GM12878 (cell line): ENCODE measurements at regions not wholly inside any gene's neighbourhood (a gene's known extent, or its start where the extent isn't known, plus 50 kb on each side); places are given as distances from the start of the nearest gene placed in this dataset.

Source experiments
- ATAC-seq: fragments of 200-7000 bp; cut with Tn5 transposase; 3 replicates; pipeline ENCODE4 v1.9.1; 2020; ENCODE audit warnings: mild to moderate bottlenecking, moderate library complexity
- BruUV-seq: library from RNA; stranded (reverse); fragments of 400-500 nt; replicated peaks from 2 replicates; lab custom pipeline; 2021; lab: Mats Ljungman, UMichigan
- CTCF ChIA-PET: fragments of 300-600 bp; sonication (Branson Sonifier 250); formaldehyde crosslinking; extraction: SDS; loops from one replicate; lab custom pipeline; 2021; ENCODE audit warnings: inconsistent platforms; lab: Yijun Ruan, JAX
- POLR2A ChIA-PET: fragments of 350-600 bp; formaldehyde crosslinking; extraction: SDS; loops from one replicate; lab custom pipeline; 2021; ENCODE audit warnings: inconsistent platforms; lab: Charles Lee
- RAD21 ChIA-PET: fragments of 300-600 bp; sonication (Branson Sonifier 250); formaldehyde crosslinking; loops from one replicate; lab custom pipeline; 2023; ENCODE audit warnings: antibody characterized with exemption; ENCODE audit not compliant: unreplicated experiment; lab: Charles Lee
- SMC1A ChIA-PET: fragments of 300-600 bp; sonication (Branson Sonifier 250); formaldehyde crosslinking; loops from one replicate; lab custom pipeline; 2023; ENCODE audit not compliant: unreplicated experiment, uncharacterized antibody; lab: Charles Lee
- DNase-seq: peaks from one replicate; pipeline ENCODE4 v3.0.0-alpha.2; 2011; ENCODE audit warnings: low read depth, low spot score
- FAIRE-seq: peaks from 3 replicates; lab custom pipeline; 2011; peaks lifted over from hg19 to GRCh38; lab: Jason Lieb, UNC
- H2AFZ ChIP-seq: 2 replicates; pipeline ENCODE4 v1.6.0; 2011; ENCODE audit warnings: low read depth, low read length, control low read depth; ENCODE audit not compliant: control insufficient read depth
- H3K27ac ChIP-seq: 2 replicates; pipeline ENCODE4 v1.5.1; 2011; ENCODE audit warnings: control low read depth; ENCODE audit not compliant: control insufficient read depth, insufficient read depth
- H3K27me3 ChIP-seq, 2 experiments: replicated peaks in 1 of 2; 2 replicates each; pipeline versions ENCODE4 v1.6.0 to v1.6.1; 2011; ENCODE audit warnings: low read length in 1 of 2; ENCODE audit not compliant: control insufficient read depth in 2 of 2, insufficient read depth in 2 of 2
- H3K36me3 ChIP-seq, 2 experiments: 2 replicates each; pipeline ENCODE4 v1.5.1; 2011; ENCODE audit warnings: low read length in 1 of 2; ENCODE audit not compliant: control insufficient read depth in 2 of 2, insufficient read depth in 2 of 2
- H3K4me1 ChIP-seq: 2 replicates; pipeline ENCODE4 v1.6.1; 2011; ENCODE audit warnings: mild to moderate bottlenecking, low read length, moderate library complexity, mixed read lengths; ENCODE audit not compliant: control insufficient read depth, insufficient read depth
- H3K4me2 ChIP-seq: 2 replicates; pipeline ENCODE4 v1.6.0; 2011; ENCODE audit warnings: control low read depth; ENCODE audit not compliant: control insufficient read depth, insufficient read depth
- H3K4me3 ChIP-seq: fragments of 200-600 bp; sonication (generic); 2 replicates; pipeline ENCODE4 v1.5.1; 2016
- H3K79me2 ChIP-seq: 2 replicates; pipeline ENCODE4 v1.6.0; 2011; ENCODE audit warnings: low read length; ENCODE audit not compliant: control insufficient read depth, insufficient read depth
- H3K9ac ChIP-seq: 2 replicates; pipeline ENCODE4 v1.8.0; 2011; ENCODE audit warnings: low read length, control low read depth, mixed read lengths; ENCODE audit not compliant: control insufficient read depth, insufficient read depth
- H3K9me3 ChIP-seq: replicated peaks from 3 replicates; pipeline ENCODE4 v1.5.1; 2011; ENCODE audit warnings: mild to moderate bottlenecking, low read length; ENCODE audit not compliant: control insufficient read depth, insufficient read depth
- H4K20me1 ChIP-seq: 2 replicates; pipeline ENCODE4 v1.6.0; 2011; ENCODE audit not compliant: control insufficient read depth, insufficient read depth
- ASH2L ChIP-seq: fragments of 300-600, 200-600 bp; sonication (generic); IDR thresholded peaks from 2 replicates; pipeline ENCODE4 v1.6.1; 2017; ENCODE audit warnings: low read depth, mild to moderate bottlenecking, borderline replicate concordance
- BACH1 ChIP-seq: fragments of 450-650 bp; IDR thresholded peaks from 2 replicates; pipeline ENCODE4 v1.6.1; 2017; ENCODE audit warnings: mild to moderate bottlenecking, borderline replicate concordance
- CEBPB ChIP-seq, 2 experiments: fragments of 150-350 bp in 1 of 2; IDR thresholded peaks; 2 replicates each; pipeline ENCODE4 v1.6.1; 2012 to 2014; ENCODE audit warnings: low read depth in 2 of 2, low read length in 2 of 2, borderline replicate concordance in 1 of 2, inconsistent platforms in 1 of 2
- CREM ChIP-seq: IDR thresholded peaks from 2 replicates; pipeline ENCODE4 v1.6.1; 2014; ENCODE audit warnings: antibody characterized with exemption, low read depth
- FOXK2 ChIP-seq: fragments of 450-650 bp; IDR thresholded peaks from 2 replicates; pipeline ENCODE4 v1.6.1; 2017; ENCODE audit warnings: mild to moderate bottlenecking, moderate library complexity
- IRF5 ChIP-seq: fragments of 450-650 bp; IDR thresholded peaks from 2 replicates; pipeline ENCODE4 v1.6.1; 2017; ENCODE audit warnings: borderline replicate concordance
- MEF2A ChIP-seq: IDR thresholded peaks from 2 replicates; pipeline ENCODE4 v1.6.1; 2011; ENCODE audit warnings: low read depth, mild to moderate bottlenecking, low read length, moderate library complexity; ENCODE audit not compliant: insufficient read depth
- MTA2 ChIP-seq: fragments of 450-650 bp; IDR thresholded peaks from 2 replicates; pipeline ENCODE4 v1.6.1; 2016; ENCODE audit warnings: low read depth, mild to moderate bottlenecking, moderate library complexity
- PAX8 ChIP-seq: fragments of 450-650 bp; IDR thresholded peaks from 2 replicates; pipeline ENCODE4 v1.6.1; 2017; ENCODE audit warnings: mild to moderate bottlenecking, moderate library complexity
- SREBF2 ChIP-seq: IDR thresholded peaks from 2 replicates; pipeline ENCODE4 v1.6.1; 2012; ENCODE audit warnings: mild to moderate bottlenecking, low read length
- ZNF217 ChIP-seq: fragments of 450-650 bp; IDR thresholded peaks from 2 replicates; pipeline ENCODE4 v1.6.1; 2017; ENCODE audit warnings: antibody characterized with exemption, mild to moderate bottlenecking
- ZNF24 ChIP-seq: fragments of 450-650 bp; IDR thresholded peaks from 2 replicates; pipeline ENCODE4 v1.6.1; 2017; ENCODE audit warnings: antibody characterized with exemption, mild to moderate bottlenecking
- ZNF592 ChIP-seq: fragments of 450-650 bp; IDR thresholded peaks from 2 replicates; pipeline ENCODE4 v1.6.1; 2017; ENCODE audit warnings: mild to moderate bottlenecking, moderate library complexity
- WGBS: methylation state at CpG from one replicate; pipeline ENCODE4 v1.1.6; 2016; ENCODE audit warnings: low lambda C conversion rate; ENCODE audit not compliant: insufficient replicate concordance, insufficient coverage; ENCODE audit errors: missing lambda C conversion rate; 5-methylcytosine and 5-hydroxymethylcytosine counted together
- in situ Hi-C: fragments of 300-500 bp; cut with MboI; formaldehyde crosslinking; loops from 9 replicates; pipeline ENCODE4 v1.14.3; 2018; ENCODE audit warnings: mixed read lengths
- intact Hi-C: fragments of 100-400 bp; cut with micrococcal nuclease; formaldehyde crosslinking; loops from one replicate; pipeline ENCODE4 v1.14.2; 2022; ENCODE audit not compliant: unreplicated experiment

- ChIA-PET POLR2A (no interaction called here), RAD21 (no interaction called here), SMC1A (no interaction called here), CTCF (no interaction called here)
- TF ChIP-seq ZNF24 (no peak), BACH1 (no peak), ASH2L (no peak), IRF5 (no peak), CREM (no peak), CEBPB (IDR thresholded peaks at IDR 0.05; ENCODE audit: borderline replicate concordance in 1 of 2, low read depth in 2 of 2, low read length in 2 of 2) (no peak), MTA2 (no peak)
- H3K9ac ChIP-seq: no peak overlapping the region
- no peaks in the 10 kb centered on the region for H3K4me1 ChIP-seq
- H3K4me3 ChIP-seq: no peak overlapping the region
- no peaks in the 10 kb centered on the region for H3K79me2 ChIP-seq
- FAIRE-seq: no peak
- no peak overlapping the region for H3K4me2 ChIP-seq
- no peaks in the 10 kb centered on the region for H3K36me3 ChIP-seq
- no peak for DNase-seq
- intact Hi-C loops (no loop called here), in situ Hi-C loops (loop anchor here (25.0 kb wide), 1 partner anchor 552 kb away; no protein-coding TSS in a partner anchor)
- no peak overlapping the region for H2AFZ ChIP-seq
- BruUV-seq: no TSS peak
- no peak overlapping the region for H3K27ac ChIP-seq
- ATAC-seq: no peak
- H3K27me3 ChIP-seq: no peaks in the 10 kb centered on the region
- no peaks in the 10 kb centered on the region for H4K20me1 ChIP-seq
- H3K9me3 ChIP-seq: peaks cover 3% of the 10 kb centered on the region; the same call in 1 of the 3 replicates
- WGBS: 6% methylated on average over 6 of the region's 6 CpGs
Measured at GRCh38 chr15:25185791-25186190, 231.0 kb downstream of the SNRPN start.

- intact Hi-C loops: no loop called here
- no peaks in the 10 kb centered on the region for H3K79me2 ChIP-seq
- in situ Hi-C loops: loop anchor here (25.0 kb wide), 1 partner anchor 551 kb away; no protein-coding TSS in a partner anchor
- no peak overlapping the region for H3K27ac ChIP-seq
- no peak overlapping the region for H3K4me3 ChIP-seq
- DNase-seq: no peak
- ChIA-PET SMC1A (no interaction called here), CTCF (no interaction called here), POLR2A (no interaction called here), RAD21 (no interaction called here)
- no peak overlapping the region for H3K9ac ChIP-seq
- peaks cover 3% of the 10 kb centered on the region; the same call in 1 of the 3 replicates for H3K9me3 ChIP-seq
- no TSS peak for BruUV-seq
- no peak overlapping the region for H3K4me2 ChIP-seq
- H3K27me3 ChIP-seq: no peaks in the 10 kb centered on the region
- 20% methylated on average over 9 of the region's 9 CpGs for WGBS
- no peak for FAIRE-seq
- no peak overlapping the region for H2AFZ ChIP-seq
- H4K20me1 ChIP-seq: no peaks in the 10 kb centered on the region
- no peaks in the 10 kb centered on the region for H3K36me3 ChIP-seq
- ATAC-seq: no peak
- no peaks in the 10 kb centered on the region for H3K4me1 ChIP-seq
- TF ChIP-seq PAX8 (no peak), MEF2A (no peak), CREM (no peak), ZNF592 (no peak), SREBF2 (no peak), FOXK2 (no peak), ZNF217 (no peak)
Measured at GRCh38 chr15:25186411-25186810, 231.6 kb downstream of the SNRPN start.
